Psoas muscle (tissue), 7 donors: ENCODE measurements at regions not wholly inside any gene's neighbourhood (a gene's known extent, or its start where the extent isn't known, plus 50 kb on each side); places are given as distances from the start of the nearest gene placed in this dataset.

Source experiments
- ATAC-seq, 4 donors: fragments of 200-7000 bp; cut with Tn5 transposase; one replicate each; pipeline ENCODE4 v1.9.1; 2020; ENCODE audit warnings: moderate library complexity in 3 of 4, mild to moderate bottlenecking in 2 of 4
- DNase-seq, 2 donors: peaks; one replicate each; pipeline ENCODE4 v3.0.0-alpha.2; 2020
- H3K27ac ChIP-seq: fragments of 200-600 bp; one replicate; pipeline ENCODE4 v1.8.0; 2022
- H3K27me3 ChIP-seq, 3 donors: fragments of 200-600 bp in 1 of 3; one replicate each; pipeline versions ENCODE4 v1.6.1 to v1.8.0; 2013 to 2022; ENCODE audit warnings: low read length in 2 of 3, mild to moderate bottlenecking in 2 of 3, moderate library complexity in 1 of 3; ENCODE audit not compliant: insufficient read depth in 3 of 3
- H3K36me3 ChIP-seq, 2 donors: fragments of 200-600 bp in 1 of 2; one replicate each; pipeline versions ENCODE4 v1.6.1 to v1.8.0; 2013 to 2022; ENCODE audit warnings: low read depth in 1 of 2, mild to moderate bottlenecking in 1 of 2, moderate library complexity in 1 of 2; ENCODE audit not compliant: insufficient read depth in 1 of 2
- H3K4me1 ChIP-seq: fragments of 200-600 bp; one replicate; pipeline ENCODE4 v1.8.0; 2022
- H3K4me3 ChIP-seq: fragments of 200-600 bp; one replicate; pipeline ENCODE4 v1.8.0; 2022; ENCODE audit warnings: mild to moderate bottlenecking
- H3K9me3 ChIP-seq: fragments of 200-600 bp; one replicate; pipeline ENCODE4 v1.8.0; 2022
- WGBS, 3 donors: extraction: QIAGEN DNeasy Blood & Tissue Kit; methylation state at CpG; one replicate each; pipeline versions ENCODE4 v1.1.6 to v1.1.7; 2013; 5-methylcytosine and 5-hydroxymethylcytosine counted together
- intact Hi-C, 2 donors: fragments of 100-400 bp; cut with DNase I; formaldehyde crosslinking; loops; one replicate each; pipeline versions ENCODE4 v1.11.0 to v1.14.2; 2022
- TF ChIP-seq, protein P1 (sequence below): fragments of 200-600 bp; IDR thresholded peaks from one replicate; pipeline ENCODE4 v1.8.0; 2022; ENCODE audit warnings: antibody characterized with exemption
- donor health status: healthy with polysubstance abuse.
- donor health status: DM: no; HTN: no; CAD: no; lungs with moderate emphysema.
- donor health status: Bipolar disorder and iron deficiency.
- donor health status: healthy.
- donor health status: DM: yes; HTN: yes; CAD: no.
- donor health status: DM: no; HTN: no; CAD: no.
- donor health status: DM: yes; HTN: yes; CAD: no.

GRCh38 chrX:78886550-78886949 is 58.6 kb upstream of the P2RY10 start:
- TF ChIP-seq, protein P1, sequence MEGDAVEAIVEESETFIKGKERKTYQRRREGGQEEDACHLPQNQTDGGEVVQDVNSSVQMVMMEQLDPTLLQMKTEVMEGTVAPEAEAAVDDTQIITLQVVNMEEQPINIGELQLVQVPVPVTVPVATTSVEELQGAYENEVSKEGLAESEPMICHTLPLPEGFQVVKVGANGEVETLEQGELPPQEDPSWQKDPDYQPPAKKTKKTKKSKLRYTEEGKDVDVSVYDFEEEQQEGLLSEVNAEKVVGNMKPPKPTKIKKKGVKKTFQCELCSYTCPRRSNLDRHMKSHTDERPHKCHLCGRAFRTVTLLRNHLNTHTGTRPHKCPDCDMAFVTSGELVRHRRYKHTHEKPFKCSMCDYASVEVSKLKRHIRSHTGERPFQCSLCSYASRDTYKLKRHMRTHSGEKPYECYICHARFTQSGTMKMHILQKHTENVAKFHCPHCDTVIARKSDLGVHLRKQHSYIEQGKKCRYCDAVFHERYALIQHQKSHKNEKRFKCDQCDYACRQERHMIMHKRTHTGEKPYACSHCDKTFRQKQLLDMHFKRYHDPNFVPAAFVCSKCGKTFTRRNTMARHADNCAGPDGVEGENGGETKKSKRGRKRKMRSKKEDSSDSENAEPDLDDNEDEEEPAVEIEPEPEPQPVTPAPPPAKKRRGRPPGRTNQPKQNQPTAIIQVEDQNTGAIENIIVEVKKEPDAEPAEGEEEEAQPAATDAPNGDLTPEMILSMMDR = peak; percentile 18
- ATAC-seq = no peak
- DNase-seq = no peak
- no peak overlapping the region for H3K4me3 ChIP-seq
- no peaks in the 10 kb centered on the region for H3K36me3 ChIP-seq
- H3K27ac ChIP-seq = no peak overlapping the region
- no peaks in the 10 kb centered on the region for H3K4me1 ChIP-seq
- H3K27me3 ChIP-seq = peaks cover 0 to 3% (median 0%) of the 10 kb centered on the region in 3 donors
- WGBS, 3 donors = 13 to 30% (median 20%) methylated on average over 5 of the region's 5 CpGs
- intact Hi-C loops = no loop called here
- peaks cover 5% of the 10 kb centered on the region for H3K9me3 ChIP-seq
